WTC11 (cell line): ENCODE measurements at regions not wholly inside any gene's neighbourhood (a gene's known extent, or its start where the extent isn't known, plus 50 kb on each side); places are given as distances from the start of the nearest gene placed in this dataset.

Source experiments
- ATAC-seq: fragments of 200-7000 bp; cut with Tn5 transposase; 2 replicates; pipeline ENCODE4 v1.10.0; 2021; ENCODE audit warnings: mild to moderate bottlenecking, moderate library complexity
- CTCF ChIA-PET: fragments of 300-600 bp; sonication (Branson Sonifier 250); formaldehyde crosslinking; loops from one replicate; lab custom pipeline; 2021; ENCODE audit warnings: antibody characterized with exemption; lab: Charles Lee
- POLR2A ChIA-PET: fragments of 350-600 bp; sonication (Branson Sonifier 250); formaldehyde crosslinking; loops from one replicate; lab custom pipeline; 2021; ENCODE audit warnings: antibody characterized with exemption; lab: Charles Lee
- DNase-seq: peaks from one replicate; pipeline ENCODE4 v3.0.0; 2021; ENCODE audit warnings: low spot score
- H3K27ac Mint-ChIP-seq: 2 replicates; pipeline ENCODE4 v1.8.0; 2021; ENCODE audit warnings: mixed read lengths
- H3K27me3 Mint-ChIP-seq: 2 replicates; pipeline ENCODE4 v1.8.0; 2021; ENCODE audit warnings: low read depth, mild to moderate bottlenecking, moderate library complexity, mixed read lengths
- H3K36me3 Mint-ChIP-seq: 2 replicates; pipeline ENCODE4 v1.8.0; 2021; ENCODE audit warnings: mixed read lengths
- H3K4me1 Mint-ChIP-seq: 2 replicates; pipeline ENCODE4 v1.8.0; 2022; ENCODE audit warnings: mixed read lengths
- H3K4me3 Mint-ChIP-seq: 2 replicates; pipeline ENCODE4 v1.8.0; 2021; ENCODE audit warnings: mild to moderate bottlenecking, moderate library complexity, mixed read lengths
- H3K9me3 Mint-ChIP-seq: 2 replicates; pipeline ENCODE4 v1.8.0; 2021; ENCODE audit warnings: mixed read lengths
- ARID4B ChIP-seq: sonication (generic); formaldehyde crosslinking; IDR thresholded peaks from 2 replicates; pipeline ENCODE4 v1.8.0; 2023; ENCODE audit warnings: missing genetic modification reagents, mild to moderate bottlenecking, borderline replicate concordance
- CDX4 ChIP-seq: fragments of 250-450 bp; sonication (Bioruptor Pico); IDR thresholded peaks from 2 replicates; pipeline ENCODE4 v1.9.0; 2021; ENCODE audit warnings: moderate library complexity, mild to moderate bottlenecking, inconsistent platforms, borderline replicate concordance
- E2F1 ChIP-seq: sonication (generic); formaldehyde crosslinking; IDR thresholded peaks from 2 replicates; pipeline ENCODE4 v1.8.0; 2022; ENCODE audit warnings: mild to moderate bottlenecking, missing genetic modification reagents
- E2F4 ChIP-seq: sonication (generic); formaldehyde crosslinking; IDR thresholded peaks from 2 replicates; pipeline ENCODE4 v1.8.1; 2022; ENCODE audit warnings: low read depth, mild to moderate bottlenecking, moderate library complexity, missing genetic modification reagents, borderline replicate concordance
- ERG ChIP-seq: fragments of 250-450 bp; sonication (Bioruptor Pico); IDR thresholded peaks from 2 replicates; pipeline ENCODE4 v1.8.0; 2021; ENCODE audit warnings: mild to moderate bottlenecking
- MLX ChIP-seq: sonication (generic); formaldehyde crosslinking; IDR thresholded peaks from 2 replicates; pipeline ENCODE4 v1.8.1; 2023; ENCODE audit warnings: mild to moderate bottlenecking, missing genetic modification reagents, moderate library complexity
- PRDM15 ChIP-seq: sonication (generic); formaldehyde crosslinking; IDR thresholded peaks from 2 replicates; pipeline ENCODE4 v1.8.0; 2022; ENCODE audit warnings: missing genetic modification reagents
- RORB ChIP-seq: fragments of 250-450 bp; sonication (Bioruptor Pico); IDR thresholded peaks from 2 replicates; pipeline ENCODE4 v1.9.0; 2021; ENCODE audit warnings: mild to moderate bottlenecking
- TP53 ChIP-seq: sonication (generic); formaldehyde crosslinking; IDR thresholded peaks from 2 replicates; pipeline ENCODE4 v1.8.1; 2023; ENCODE audit warnings: mild to moderate bottlenecking, missing genetic modification reagents
- USF1 ChIP-seq: sonication (generic); formaldehyde crosslinking; IDR thresholded peaks from 2 replicates; pipeline ENCODE4 v1.8.0; 2022; ENCODE audit warnings: mild to moderate bottlenecking, missing genetic modification reagents
- ZNF232 ChIP-seq: sonication (generic); formaldehyde crosslinking; IDR thresholded peaks from 2 replicates; pipeline ENCODE4 v1.8.0; 2022; ENCODE audit warnings: mild to moderate bottlenecking, missing genetic modification reagents
- ZNF263 ChIP-seq: sonication (generic); formaldehyde crosslinking; IDR thresholded peaks from 2 replicates; pipeline ENCODE4 v1.8.1; 2022; ENCODE audit warnings: low read depth, mild to moderate bottlenecking, moderate library complexity, missing genetic modification reagents
- ZNF281 ChIP-seq: sonication (generic); formaldehyde crosslinking; IDR thresholded peaks from 2 replicates; pipeline ENCODE4 v1.8.0; 2023; ENCODE audit warnings: mild to moderate bottlenecking, missing genetic modification reagents
- ZNF416 ChIP-seq: fragments of 250-450 bp; sonication (Bioruptor Pico); IDR thresholded peaks from 2 replicates; pipeline ENCODE4 v1.9.0; 2021; ENCODE audit warnings: mild to moderate bottlenecking, inconsistent platforms
- ZNF423 ChIP-seq: fragments of 250-450 bp; sonication (Bioruptor Pico); IDR thresholded peaks from 2 replicates; pipeline ENCODE4 v2.1.2; 2022; ENCODE audit warnings: mild to moderate bottlenecking, moderate library complexity

GRCh38 chr1:114219172-114219868 is 65.7 kb upstream of the SYT6 start:
- H3K27ac Mint-ChIP-seq = no peak overlapping the region
- ATAC-seq (peak; percentile 79), DNase-seq (no peak)
- TF ChIP-seq ZNF423 (CRISPR knock-in tag) (no peak), USF1 (CRISPR knock-in tag) (no peak), RORB (CRISPR knock-in tag) (no peak), ZNF416 (CRISPR knock-in tag) (no peak), CDX4 (CRISPR knock-in tag) (no peak), E2F4 (CRISPR knock-in tag) (no peak), PRDM15 (CRISPR knock-in tag) (no peak), E2F1 (no peak), ZNF281 (CRISPR knock-in tag) (no peak), ERG (no peak), ZNF263 (no peak), TP53 (CRISPR knock-in tag) (no peak), ARID4B (no peak), MLX (no peak), ZNF232 (CRISPR knock-in tag) (no peak)
- H3K4me3 Mint-ChIP-seq = no peak overlapping the region
- H3K4me1 Mint-ChIP-seq = peaks cover 27% of the 10 kb centered on the region
- no peaks in the 10 kb centered on the region for H3K9me3 Mint-ChIP-seq
- no peaks in the 10 kb centered on the region for H3K36me3 Mint-ChIP-seq
- ChIA-PET CTCF (interaction anchor here (0.6 to 1.9 kb wide), 5 partner anchors 18 to 241 kb away, joined by 3 to 9 read pairs (median 4); partner anchors contain the start of gene OLFML3), POLR2A (no interaction called here)
- H3K27me3 Mint-ChIP-seq = peaks cover 15% of the 10 kb centered on the region
